ENCODE measurements at regions not wholly inside any gene's neighbourhood (a gene's known extent, or its start where the extent isn't known, plus 50 kb on each side); places are given as distances from the start of the nearest gene placed in this dataset.

DNA sequence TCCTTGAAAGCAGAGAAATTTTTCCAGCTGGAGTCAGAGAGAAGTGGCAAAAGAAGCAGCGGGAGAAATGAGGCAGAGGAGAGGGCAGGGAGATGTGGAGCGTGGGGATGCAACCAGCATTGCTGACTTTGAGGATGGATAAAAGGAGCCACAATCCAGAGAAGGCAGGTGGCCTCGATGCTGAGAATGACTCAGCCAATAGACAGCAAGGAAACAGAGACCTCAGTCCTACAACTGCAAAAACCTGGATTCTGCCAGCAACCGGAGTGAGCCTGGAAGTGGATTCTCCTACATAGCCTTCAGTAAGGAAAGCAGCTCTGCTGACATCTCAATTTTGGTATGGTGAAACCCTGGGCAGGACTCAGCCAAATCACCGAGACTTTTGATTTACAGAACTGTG lies 128.9 kb upstream of the ATP1B1 start:
- no peak overlapping the region for H3K4me2 ChIP-seq
- POLR2A ChIA-PET: no interaction called here
- 72% methylated on average over 5 of the region's 5 CpGs for whole genome bisulfite sequencing (ENCODE audit: missing lambda C conversion rate)
- no peak for TF ChIP-seq KDM5A (IDR thresholded peaks at IDR 0.05)
- no peak for TF ChIP-seq KDM1A (IDR thresholded peaks at IDR 0.05; ENCODE audit: low read depth)
- TF ChIP-seq, protein P1, sequence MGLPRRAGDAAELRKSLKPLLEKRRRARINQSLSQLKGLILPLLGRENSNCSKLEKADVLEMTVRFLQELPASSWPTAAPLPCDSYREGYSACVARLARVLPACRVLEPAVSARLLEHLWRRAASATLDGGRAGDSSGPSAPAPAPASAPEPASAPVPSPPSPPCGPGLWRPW (IDR thresholded peaks at IDR 0.05): no peak
- no peak for TF ChIP-seq NPAS2 (CRISPR knock-in tag; IDR thresholded peaks at IDR 0.05; ENCODE audit: borderline replicate concordance)
- TF ChIP-seq ESRRA (IDR thresholded peaks at IDR 0.05; ENCODE audit: borderline replicate concordance, low read length): no peak
- no peaks in the 10 kb centered on the region for H3K9me3 ChIP-seq
- DNase-seq (ENCODE audit: low read depth in 1 of 2, low spot score in 1 of 2) (no peak), ATAC-seq (no peak), FAIRE-seq (no peak)
- H3K27ac ChIP-seq: no peak overlapping the region
- CTCF ChIA-PET: no interaction called here
- no peak overlapping the region for H3K4me3 ChIP-seq
- H3K4me1 ChIP-seq: 0 out of 3 replicates have a peak, but pooled peaks cover 6% of the 10 kb centered on the region

DNA sequence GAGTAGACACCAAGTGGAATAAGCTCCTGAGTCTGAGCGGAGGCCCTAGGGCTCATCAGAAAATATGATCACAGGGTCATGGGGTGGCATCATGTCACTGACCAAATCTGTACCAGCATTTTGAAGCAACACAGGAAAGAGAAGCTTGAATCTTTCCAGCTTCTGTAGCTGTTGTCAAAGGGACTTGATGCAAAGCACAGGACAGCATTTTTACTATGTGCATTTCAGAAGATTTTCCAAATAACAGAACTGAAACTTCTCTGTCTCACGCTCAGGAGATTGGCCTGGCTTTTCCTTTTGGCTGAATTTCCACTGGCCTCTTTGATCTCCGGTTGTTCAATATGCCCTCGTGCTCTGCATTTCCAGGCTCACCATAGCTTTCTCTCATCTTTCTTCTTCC lies 127.2 kb upstream of the ATP1B1 start:
- WGBS (ENCODE audit: missing lambda C conversion rate): 88% methylated on average over 4 of the region's 4 CpGs
- DNase-seq (ENCODE audit: low read depth in 1 of 2, low spot score in 1 of 2) (no peak), ATAC-seq (no peak), FAIRE-seq (no peak)
- Histone ChIP-seq H3K27ac (no peak overlapping the region), H3K4me2 (no peak overlapping the region), H3K9me3 (no peaks in the 10 kb centered on the region), H3K4me1 (0 out of 3 replicates have a peak, but pooled peaks cover 2% of the 10 kb centered on the region), H3K4me3 (no peak overlapping the region)
- ChIA-PET CTCF (interaction anchor here (1.1 to 3.5 kb wide), 3 partner anchors 9 to 370 kb away, joined by 3 to 7 read pairs (median 6); no protein-coding TSS in a partner anchor), POLR2A (no interaction called here)
- TF ChIP-seq RNF2 (IDR thresholded peaks at IDR 0.05; ENCODE audit: borderline replicate concordance, low read depth) (no peak), KDM1A (IDR thresholded peaks at IDR 0.05; ENCODE audit: low read depth) (no peak), JUNB (IDR thresholded peaks at IDR 0.05) (no peak), POLR2AphosphoS2 (conservative IDR thresholded peaks at IDR 0.05; ENCODE audit: low read length) (no peak), SMC3 (IDR thresholded peaks at IDR 0.05) (no peak), ZNF302 (CRISPR knock-in tag; IDR thresholded peaks at IDR 0.05) (no peak), ZFP36 (IDR thresholded peaks at IDR 0.05; ENCODE audit: borderline replicate concordance, partially characterized antibody) (no peak), HOXB13 (CRISPR knock-in tag; IDR thresholded peaks at IDR 0.05; ENCODE audit: low read depth) (no peak), MYC (IDR thresholded peaks at IDR 0.05; ENCODE audit: borderline replicate concordance, low read length) (no peak), ZSCAN20 (CRISPR knock-in tag; IDR thresholded peaks at IDR 0.05) (no peak), EHF (CRISPR knock-in tag; IDR thresholded peaks at IDR 0.05) (no peak), JUN (IDR thresholded peaks at IDR 0.05) (no peak), NPAS2 (CRISPR knock-in tag; IDR thresholded peaks at IDR 0.05; ENCODE audit: borderline replicate concordance) (no peak)
- TF ChIP-seq, protein P2, sequence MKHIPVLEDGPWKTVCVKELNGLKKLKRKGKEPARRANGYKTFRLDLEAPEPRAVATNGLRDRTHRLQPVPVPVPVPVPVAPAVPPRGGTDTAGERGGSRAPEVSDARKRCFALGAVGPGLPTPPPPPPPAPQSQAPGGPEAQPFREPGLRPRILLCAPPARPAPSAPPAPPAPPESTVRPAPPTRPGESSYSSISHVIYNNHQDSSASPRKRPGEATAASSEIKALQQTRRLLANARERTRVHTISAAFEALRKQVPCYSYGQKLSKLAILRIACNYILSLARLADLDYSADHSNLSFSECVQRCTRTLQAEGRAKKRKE (CRISPR knock-in tag; IDR thresholded peaks at IDR 0.05; ENCODE audit: low read depth): no peak
- TF ChIP-seq, protein P3, sequence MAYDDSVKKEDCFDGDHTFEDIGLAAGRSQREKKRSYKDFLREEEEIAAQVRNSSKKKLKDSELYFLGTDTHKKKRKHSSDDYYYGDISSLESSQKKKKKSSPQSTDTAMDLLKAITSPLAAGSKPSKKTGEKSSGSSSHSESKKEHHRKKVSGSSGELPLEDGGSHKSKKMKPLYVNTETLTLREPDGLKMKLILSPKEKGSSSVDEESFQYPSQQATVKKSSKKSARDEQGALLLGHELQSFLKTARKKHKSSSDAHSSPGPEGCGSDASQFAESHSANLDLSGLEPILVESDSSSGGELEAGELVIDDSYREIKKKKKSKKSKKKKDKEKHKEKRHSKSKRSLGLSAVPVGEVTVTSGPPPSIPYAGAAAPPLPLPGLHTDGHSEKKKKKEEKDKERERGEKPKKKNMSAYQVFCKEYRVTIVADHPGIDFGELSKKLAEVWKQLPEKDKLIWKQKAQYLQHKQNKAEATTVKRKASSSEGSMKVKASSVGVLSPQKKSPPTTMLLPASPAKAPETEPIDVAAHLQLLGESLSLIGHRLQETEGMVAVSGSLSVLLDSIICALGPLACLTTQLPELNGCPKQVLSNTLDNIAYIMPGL (CRISPR knock-in tag; IDR thresholded peaks at IDR 0.05; ENCODE audit: borderline replicate concordance): no peak

DNA sequence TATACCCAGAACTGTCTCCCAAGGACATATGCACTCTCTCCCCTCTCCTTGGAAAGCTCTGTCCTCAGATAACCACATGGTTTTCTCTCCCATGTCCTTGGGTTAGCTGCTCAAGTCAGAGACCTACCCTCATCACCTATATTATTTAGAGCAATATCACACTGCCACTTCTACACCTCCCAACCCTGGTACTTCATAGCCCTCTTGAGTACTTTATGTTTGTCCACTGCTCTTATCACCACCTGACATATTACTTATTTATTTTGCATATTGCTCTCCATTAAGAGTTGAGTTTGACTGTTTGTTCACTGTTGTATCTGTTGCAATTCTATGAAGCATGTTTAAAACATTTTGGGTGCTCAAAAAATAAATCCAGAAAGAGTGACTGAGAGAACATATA lies 126.3 kb upstream of the ATP1B1 start:
- Histone ChIP-seq H3K4me2 (no peak overlapping the region), H3K4me3 (no peak overlapping the region), H3K27ac (no peak overlapping the region), H3K9me3 (no peaks in the 10 kb centered on the region), H3K4me1 (no peaks in the 10 kb centered on the region)
- ChIA-PET CTCF (interaction anchor here (1.1 to 3.5 kb wide), 3 partner anchors 10 to 369 kb away, joined by 3 to 7 read pairs (median 6); no protein-coding TSS in a partner anchor), POLR2A (no interaction called here)
- no peak for DNase-seq (ENCODE audit: low read depth in 1 of 2, low spot score in 1 of 2)
- TF ChIP-seq RARB (CRISPR knock-in tag; IDR thresholded peaks at IDR 0.05) (no peak), TP53 (CRISPR knock-in tag; IDR thresholded peaks at IDR 0.05) (no peak), ZNF302 (CRISPR knock-in tag; IDR thresholded peaks at IDR 0.05) (no peak)
- no peak for FAIRE-seq
- no peak for ATAC-seq
